Astrocyte (in vitro differentiated cells and primary cell): ENCODE measurements at regions not wholly inside any gene's neighbourhood (a gene's known extent, or its start where the extent isn't known, plus 50 kb on each side); places are given as distances from the start of the nearest gene placed in this dataset.

Experiments used
- DNase-seq: peaks from one replicate; pipeline ENCODE4 v3.0.0-alpha.2; 2010; ENCODE audit warnings: low read depth
- FAIRE-seq: peaks from 2 replicates; lab custom pipeline; 2011; peaks lifted over from hg19 to GRCh38; lab: Jason Lieb, UNC
- H2AFZ ChIP-seq: 2 replicates; pipeline ENCODE4 v1.6.0; 2012; ENCODE audit warnings: low read depth, low read length, inconsistent platforms
- H3K27ac ChIP-seq: 2 replicates; pipeline ENCODE4 v1.5.1; 2011; ENCODE audit warnings: low read depth, low read length, inconsistent platforms
- H3K27me3 ChIP-seq: 2 replicates; pipeline ENCODE4 v1.6.0; 2011; ENCODE audit warnings: low read length, inconsistent platforms; ENCODE audit not compliant: insufficient read depth
- H3K36me3 ChIP-seq: 2 replicates; pipeline ENCODE4 v1.5.1; 2011; ENCODE audit warnings: low read length, inconsistent platforms; ENCODE audit not compliant: insufficient read depth
- H3K4me1 ChIP-seq: 2 replicates; pipeline ENCODE4 v1.5.1; 2011; ENCODE audit warnings: low read length, inconsistent platforms; ENCODE audit not compliant: insufficient read depth
- H3K4me2 ChIP-seq: 2 replicates; pipeline ENCODE4 v1.6.0; 2012; ENCODE audit warnings: low read length, inconsistent platforms
- H3K4me3 ChIP-seq: 2 replicates; pipeline ENCODE4 v1.5.1; 2011; ENCODE audit warnings: low read depth, mild to moderate bottlenecking, low read length, inconsistent platforms; ENCODE audit not compliant: insufficient read depth
- H3K79me2 ChIP-seq: 2 replicates; pipeline ENCODE4 v1.6.0; 2012; ENCODE audit warnings: mild to moderate bottlenecking, low read length, inconsistent platforms; ENCODE audit not compliant: insufficient read depth
- H3K9ac ChIP-seq: 2 replicates; pipeline ENCODE4 v1.6.0; 2012; ENCODE audit warnings: mild to moderate bottlenecking, low read length, inconsistent platforms
- H3K9me3 ChIP-seq: 2 replicates; pipeline ENCODE4 v1.5.1; 2012; ENCODE audit warnings: low read depth, mild to moderate bottlenecking, low read length, inconsistent platforms; ENCODE audit not compliant: insufficient read depth
- H4K20me1 ChIP-seq: 2 replicates; pipeline ENCODE4 v1.6.0; 2012; ENCODE audit warnings: low read length, inconsistent platforms; ENCODE audit not compliant: insufficient read depth
- H3K27ac Mint-ChIP-seq: one replicate; pipeline ENCODE4 v1.8.0; 2021; ENCODE audit warnings: mild to moderate bottlenecking, mixed read lengths; ENCODE audit not compliant: unreplicated experiment
- H3K27me3 Mint-ChIP-seq: one replicate; pipeline ENCODE4 v1.8.0; 2021; ENCODE audit warnings: low read depth, mixed read lengths; ENCODE audit not compliant: unreplicated experiment
- H3K36me3 Mint-ChIP-seq: one replicate; pipeline ENCODE4 v1.8.0; 2021; ENCODE audit warnings: low read depth, mixed read lengths; ENCODE audit not compliant: unreplicated experiment
- H3K4me1 Mint-ChIP-seq: one replicate; pipeline ENCODE4 v1.8.0; 2021; ENCODE audit warnings: low read depth, mixed read lengths; ENCODE audit not compliant: unreplicated experiment
- H3K4me3 Mint-ChIP-seq: one replicate; pipeline ENCODE4 v1.8.0; 2021; ENCODE audit warnings: mild to moderate bottlenecking, moderate library complexity, mixed read lengths; ENCODE audit not compliant: unreplicated experiment
- H3K9me3 Mint-ChIP-seq: one replicate; pipeline ENCODE4 v1.8.0; 2021; ENCODE audit warnings: mild to moderate bottlenecking, mixed read lengths; ENCODE audit not compliant: unreplicated experiment
- CTCF ChIP-seq: IDR thresholded peaks from 2 replicates; pipeline ENCODE4 v1.5.1; 2011; ENCODE audit warnings: low read depth, mild to moderate bottlenecking, inconsistent platforms, low read length, moderate library complexity; ENCODE audit not compliant: insufficient read depth
- EZH2 ChIP-seq: IDR thresholded peaks from 2 replicates; pipeline ENCODE4 v1.6.1; 2012; ENCODE audit warnings: mild to moderate bottlenecking, low read length, inconsistent platforms; ENCODE audit not compliant: insufficient read depth

- Histone ChIP-seq H3K27ac (no peak overlapping the region), H3K4me3 (no peak overlapping the region), H3K4me2 (no peak overlapping the region), H3K36me3 (no peaks in the 10 kb centered on the region), H3K79me2 (no peaks in the 10 kb centered on the region), H3K27me3 (peaks cover 3% of the 10 kb centered on the region), H3K9me3 (no peaks in the 10 kb centered on the region), H3K9ac (no peak overlapping the region), H3K4me1 (no peaks in the 10 kb centered on the region), H4K20me1 (no peaks in the 10 kb centered on the region), H2AFZ (no peak overlapping the region)
- Mint-ChIP-seq H3K9me3 (no peaks in the 10 kb centered on the region), H3K27ac (no peak overlapping the region), H3K4me1 (peaks cover 2% of the 10 kb centered on the region), H3K4me3 (no peak overlapping the region), H3K36me3 (peaks cover 2% of the 10 kb centered on the region), H3K27me3 (peaks cover 19% of the 10 kb centered on the region)
- TF ChIP-seq CTCF (no peak), EZH2 (no peak)
- no peak for DNase-seq
- no peak for FAIRE-seq
Measured at GRCh38 chr5:171682801-171683200, 102.8 kb upstream of the SMIM23 start.

- Histone ChIP-seq H3K4me1 (no peaks in the 10 kb centered on the region), H3K9ac (no peak overlapping the region), H3K27ac (no peak overlapping the region), H3K4me2 (no peak overlapping the region), H4K20me1 (no peaks in the 10 kb centered on the region), H3K4me3 (no peak overlapping the region), H2AFZ (no peak overlapping the region), H3K27me3 (peaks cover 3% of the 10 kb centered on the region), H3K36me3 (no peaks in the 10 kb centered on the region), H3K9me3 (no peaks in the 10 kb centered on the region), H3K79me2 (no peaks in the 10 kb centered on the region)
- no peak for DNase-seq
- Mint-ChIP-seq H3K27ac (no peak overlapping the region), H3K27me3 (peaks cover 26% of the 10 kb centered on the region), H3K36me3 (peaks cover 2% of the 10 kb centered on the region), H3K9me3 (no peaks in the 10 kb centered on the region), H3K4me1 (peaks cover 1% of the 10 kb centered on the region), H3K4me3 (no peak overlapping the region)
- TF ChIP-seq CTCF (no peak), EZH2 (no peak)
- FAIRE-seq, result no peak
Measured at GRCh38 chr5:171684169-171684568, 101.4 kb upstream of the SMIM23 start.

GRCh38 chr5:171688696-171689495 is 96.7 kb upstream of the SMIM23 start:
- TF ChIP-seq CTCF (no peak), EZH2 (no peak)
- H3K9me3 Mint-ChIP-seq, result no peaks in the 10 kb centered on the region
- Histone ChIP-seq H3K4me1 (no peaks in the 10 kb centered on the region), H3K9ac (no peak overlapping the region), H3K27me3 (peaks cover 3% of the 10 kb centered on the region), H2AFZ (no peak overlapping the region), H4K20me1 (no peaks in the 10 kb centered on the region), H3K36me3 (no peaks in the 10 kb centered on the region), H3K27ac (no peak overlapping the region), H3K4me3 (no peak overlapping the region), H3K4me2 (no peak overlapping the region), H3K79me2 (no peaks in the 10 kb centered on the region), H3K9me3 (no peaks in the 10 kb centered on the region)
- no peak for DNase-seq
- H3K27me3 Mint-ChIP-seq, result peaks cover 27% of the 10 kb centered on the region
- H3K27ac Mint-ChIP-seq, result no peak overlapping the region
- no peak for FAIRE-seq
- no peaks in the 10 kb centered on the region for H3K4me1 Mint-ChIP-seq
- no peak overlapping the region for H3K4me3 Mint-ChIP-seq
- H3K36me3 Mint-ChIP-seq, result peaks cover 2% of the 10 kb centered on the region
